BE2C (cell line): ENCODE measurements at regions not wholly inside any gene's neighbourhood (a gene's known extent, or its start where the extent isn't known, plus 50 kb on each side); places are given as distances from the start of the nearest gene placed in this dataset.

Experiments used
- DNase-seq: peaks from one replicate; pipeline ENCODE4 v3.0.0-alpha.2; 2020
- H3K27me3 ChIP-seq: fragments of 250-450 bp; sonication (Bioruptor Pico); 2 replicates; pipeline ENCODE4 v1.5.1; 2020; ENCODE audit warnings: mild to moderate bottlenecking
- H3K36me3 ChIP-seq: fragments of 250-450 bp; sonication (Bioruptor Pico); 2 replicates; pipeline ENCODE4 v1.5.1; 2020; ENCODE audit warnings: mild to moderate bottlenecking
- H3K4me1 ChIP-seq: fragments of 250-450 bp; sonication (Bioruptor Pico); 2 replicates; pipeline ENCODE4 v1.5.1; 2020
- H3K4me3 ChIP-seq: 2 replicates; pipeline ENCODE4 v1.5.1; 2011; ENCODE audit warnings: low read depth, low read length
- H3K9me3 ChIP-seq: fragments of 250-450 bp; sonication (Bioruptor Pico); 2 replicates; pipeline ENCODE4 v1.5.1; 2020
- TF ChIP-seq, protein P1 (sequence below): IDR thresholded peaks from 2 replicates; pipeline ENCODE4 v1.5.1; 2012; ENCODE audit warnings: mild to moderate bottlenecking, low read depth, low read length

DNA sequence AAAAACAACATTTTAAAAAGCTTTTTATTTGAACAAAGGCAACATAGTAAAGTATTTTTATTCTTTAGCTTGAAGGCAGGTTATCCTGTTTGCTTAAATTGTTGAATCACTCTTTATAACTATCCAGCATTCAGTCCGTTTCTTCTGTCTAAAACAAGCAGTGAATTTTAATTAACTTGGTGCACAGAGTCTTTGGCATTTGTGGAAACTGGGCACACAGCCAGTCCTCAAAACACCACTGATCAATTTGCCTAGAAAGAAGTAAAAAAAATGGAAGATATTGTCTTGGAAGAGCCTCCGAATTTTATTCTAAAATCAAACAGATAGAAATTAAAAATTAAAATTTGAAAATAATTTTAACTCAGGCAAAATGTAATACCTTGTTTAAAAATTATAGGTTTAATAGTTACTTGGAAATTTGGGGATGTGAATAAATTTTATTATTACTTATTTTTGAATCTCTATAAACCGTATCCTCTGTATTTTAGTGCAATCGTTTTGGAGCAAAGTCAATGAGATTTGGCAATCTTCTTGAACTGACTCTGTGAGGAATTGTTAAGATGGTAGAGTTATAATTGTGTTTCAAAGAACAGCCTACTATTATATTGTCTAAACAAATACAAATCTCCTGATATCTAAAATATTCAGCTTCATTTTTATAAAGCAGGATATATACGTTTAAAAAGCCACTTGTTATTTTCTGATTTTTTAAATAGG is 927.0 kb downstream of the SLC16A7 start:
- H3K4me3 ChIP-seq = no peak overlapping the region
- H3K27me3 ChIP-seq = no peaks in the 10 kb centered on the region
- no peaks in the 10 kb centered on the region for H3K36me3 ChIP-seq
- TF ChIP-seq, protein P1, sequence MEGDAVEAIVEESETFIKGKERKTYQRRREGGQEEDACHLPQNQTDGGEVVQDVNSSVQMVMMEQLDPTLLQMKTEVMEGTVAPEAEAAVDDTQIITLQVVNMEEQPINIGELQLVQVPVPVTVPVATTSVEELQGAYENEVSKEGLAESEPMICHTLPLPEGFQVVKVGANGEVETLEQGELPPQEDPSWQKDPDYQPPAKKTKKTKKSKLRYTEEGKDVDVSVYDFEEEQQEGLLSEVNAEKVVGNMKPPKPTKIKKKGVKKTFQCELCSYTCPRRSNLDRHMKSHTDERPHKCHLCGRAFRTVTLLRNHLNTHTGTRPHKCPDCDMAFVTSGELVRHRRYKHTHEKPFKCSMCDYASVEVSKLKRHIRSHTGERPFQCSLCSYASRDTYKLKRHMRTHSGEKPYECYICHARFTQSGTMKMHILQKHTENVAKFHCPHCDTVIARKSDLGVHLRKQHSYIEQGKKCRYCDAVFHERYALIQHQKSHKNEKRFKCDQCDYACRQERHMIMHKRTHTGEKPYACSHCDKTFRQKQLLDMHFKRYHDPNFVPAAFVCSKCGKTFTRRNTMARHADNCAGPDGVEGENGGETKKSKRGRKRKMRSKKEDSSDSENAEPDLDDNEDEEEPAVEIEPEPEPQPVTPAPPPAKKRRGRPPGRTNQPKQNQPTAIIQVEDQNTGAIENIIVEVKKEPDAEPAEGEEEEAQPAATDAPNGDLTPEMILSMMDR = no peak
- no peak for DNase-seq
- no peaks in the 10 kb centered on the region for H3K4me1 ChIP-seq
- no peaks in the 10 kb centered on the region for H3K9me3 ChIP-seq

DNA sequence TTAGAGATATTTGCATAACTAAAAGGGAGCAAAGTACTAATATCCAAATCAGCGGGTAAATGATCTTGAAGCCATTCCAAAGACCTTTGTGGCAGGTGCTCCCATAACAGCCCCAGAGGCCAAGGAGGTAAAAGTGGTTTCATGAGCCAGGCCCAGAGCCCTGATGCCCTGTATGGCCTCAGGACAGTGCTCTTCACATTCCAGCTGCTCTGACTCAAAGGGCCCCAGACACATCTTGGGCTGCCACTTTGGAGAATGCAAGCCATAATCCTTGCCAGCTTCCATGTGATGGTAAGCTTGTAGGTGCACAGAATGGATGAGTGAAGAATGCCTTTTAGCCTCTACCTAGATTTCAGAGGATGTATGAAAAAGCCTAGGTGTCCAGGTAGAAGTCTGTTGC is 933.4 kb downstream of the SLC16A7 start:
- H3K36me3 ChIP-seq = no peaks in the 10 kb centered on the region
- no peaks in the 10 kb centered on the region for H3K9me3 ChIP-seq
- no peak overlapping the region for H3K4me3 ChIP-seq
- TF ChIP-seq, protein P1 = no peak
- no peaks in the 10 kb centered on the region for H3K4me1 ChIP-seq
- DNase-seq = no peak
- H3K27me3 ChIP-seq = no peaks in the 10 kb centered on the region

DNA sequence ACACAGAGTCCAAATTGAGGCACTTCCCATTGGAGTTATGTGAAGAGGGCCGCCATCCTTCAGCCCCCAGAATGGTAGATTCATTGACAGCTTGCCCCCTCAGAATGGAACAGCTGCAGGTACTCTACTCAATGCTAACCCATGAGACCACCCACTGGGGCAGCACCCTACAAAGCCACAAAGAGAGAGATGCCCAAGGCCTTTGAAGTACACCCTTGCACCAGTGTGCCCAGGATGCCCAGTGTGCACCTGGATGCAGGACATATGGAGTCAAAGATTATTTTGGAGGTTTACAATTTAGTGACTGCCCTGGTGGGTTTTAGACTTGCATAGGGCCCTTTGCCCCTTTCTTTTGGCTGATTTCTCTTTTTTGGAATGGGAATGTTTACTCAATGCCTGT is 933.9 kb downstream of the SLC16A7 start:
- H3K27me3 ChIP-seq = no peaks in the 10 kb centered on the region
- H3K36me3 ChIP-seq = no peaks in the 10 kb centered on the region
- no peaks in the 10 kb centered on the region for H3K4me1 ChIP-seq
- no peaks in the 10 kb centered on the region for H3K9me3 ChIP-seq
- TF ChIP-seq, protein P1 = no peak
- DNase-seq = no peak
- no peak overlapping the region for H3K4me3 ChIP-seq

DNA sequence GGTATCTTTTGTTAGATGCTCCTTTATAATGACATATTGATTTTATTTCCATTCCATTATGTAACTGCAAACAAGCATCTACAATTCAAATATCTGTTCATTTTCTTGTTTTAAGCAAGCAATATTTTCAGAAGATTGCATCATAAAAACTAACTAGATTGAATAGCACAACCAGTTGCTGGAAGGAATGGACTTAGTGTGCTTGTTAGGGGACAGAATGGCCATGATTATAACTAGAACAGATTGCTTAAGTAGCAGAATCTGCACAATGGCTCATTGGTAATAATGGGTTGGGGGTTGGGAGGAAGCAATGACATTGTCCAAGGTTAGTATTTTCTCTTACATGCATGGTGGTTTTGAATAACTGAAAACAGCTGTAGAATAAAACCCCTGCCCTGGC is 939.5 kb downstream of the SLC16A7 start:
- DNase-seq = no peak
- Histone ChIP-seq H3K4me3 (no peak overlapping the region), H3K27me3 (no peaks in the 10 kb centered on the region), H3K36me3 (no peaks in the 10 kb centered on the region), H3K9me3 (no peaks in the 10 kb centered on the region), H3K4me1 (no peaks in the 10 kb centered on the region)
- TF ChIP-seq, protein P1 = no peak

DNA sequence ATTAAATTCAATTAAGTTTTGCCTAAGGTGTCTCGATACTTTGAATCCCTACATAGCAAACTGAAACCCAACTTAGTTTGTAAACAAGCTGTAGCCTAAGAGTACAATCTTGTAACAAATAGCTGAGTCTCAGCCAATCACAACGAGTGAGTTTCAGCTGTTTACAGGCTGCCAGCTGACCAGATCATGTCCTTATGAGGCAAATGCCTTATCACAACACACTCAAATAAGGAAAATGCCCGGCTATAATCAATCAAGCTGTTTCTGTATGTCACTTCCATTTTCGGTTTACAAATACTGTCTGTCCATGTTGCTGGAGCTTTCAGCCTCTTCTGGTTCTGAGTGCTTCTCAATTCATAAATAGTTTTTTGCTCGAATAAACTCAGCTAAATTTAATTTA is 943.8 kb downstream of the SLC16A7 start:
- no peaks in the 10 kb centered on the region for H3K4me1 ChIP-seq
- H3K9me3 ChIP-seq = no peaks in the 10 kb centered on the region
- H3K27me3 ChIP-seq = no peaks in the 10 kb centered on the region
- no peaks in the 10 kb centered on the region for H3K36me3 ChIP-seq
- H3K4me3 ChIP-seq = no peak overlapping the region
- TF ChIP-seq, protein P1 = no peak
- DNase-seq = no peak

DNA sequence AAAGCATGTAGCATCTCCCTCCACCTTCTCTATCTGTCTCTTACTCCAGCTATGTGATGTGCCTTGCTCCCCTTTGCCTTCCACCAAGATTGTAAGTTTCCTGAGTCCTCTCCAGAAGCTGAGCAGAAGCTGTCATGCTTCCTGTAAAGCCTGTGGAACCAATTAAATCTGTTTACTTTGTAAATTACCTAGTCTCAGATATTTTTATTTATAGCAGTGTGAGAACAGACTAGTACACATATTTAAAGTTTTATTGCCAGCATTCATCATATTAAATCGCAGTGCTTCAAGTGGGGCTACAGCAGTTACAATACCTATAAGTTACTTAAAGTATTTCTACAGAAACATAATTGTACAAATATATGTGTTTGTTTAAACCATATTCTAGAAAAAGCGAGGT is 973.1 kb downstream of the SLC16A7 start:
- no peak overlapping the region for H3K4me3 ChIP-seq
- H3K9me3 ChIP-seq = no peaks in the 10 kb centered on the region
- DNase-seq = no peak
- H3K36me3 ChIP-seq = no peaks in the 10 kb centered on the region
- TF ChIP-seq, protein P1 = no peak
- H3K4me1 ChIP-seq = no peaks in the 10 kb centered on the region
- H3K27me3 ChIP-seq = no peaks in the 10 kb centered on the region
